ENCODE measurements at regions not wholly inside any gene's neighbourhood (a gene's known extent, or its start where the extent isn't known, plus 50 kb on each side); places are given as distances from the start of the nearest gene placed in this dataset.

GRCh38 chr14:59123975-59124374 is 64.5 kb upstream of the DAAM1 start:
- TF ChIP-seq POLR2A (IDR thresholded peaks at IDR 0.05) (no peak), CTCF (IDR thresholded peaks at IDR 0.05) (no peak)
- Histone ChIP-seq H3K9me3 (no peaks in the 10 kb centered on the region), H3K4me1 (no peaks in the 10 kb centered on the region), H3K27ac (no peak overlapping the region), H3K27me3 (no peaks in the 10 kb centered on the region), H3K36me3 (ENCODE audit: low read depth, missing control alignments) (no peaks in the 10 kb centered on the region), H3K4me3 (no peak overlapping the region)
- DNase-seq, result no peak
- WGBS, 2 donors, result 48 to 58% methylated on average over 4 of the region's 4 CpGs
- intact Hi-C loops (cut with DNase I; ENCODE audit: low total_unique reads), result no loop called here

- DNase-seq, result no peak
- TF ChIP-seq POLR2A (IDR thresholded peaks at IDR 0.05), result no peak
- no peak for TF ChIP-seq CTCF (IDR thresholded peaks at IDR 0.05)
- Histone ChIP-seq H3K4me1 (no peaks in the 10 kb centered on the region), H3K27ac (no peak overlapping the region), H3K4me3 (no peak overlapping the region), H3K36me3 (ENCODE audit: low read depth, missing control alignments) (no peaks in the 10 kb centered on the region), H3K27me3 (no peaks in the 10 kb centered on the region), H3K9me3 (no peaks in the 10 kb centered on the region)
- 76 to 87% methylated on average over 4 of the region's 4 CpGs for WGBS, 2 donors
- intact Hi-C loops (cut with DNase I; ENCODE audit: low total_unique reads), result loop anchor here (5.0 kb wide), 1 partner anchor 317 kb away; no protein-coding TSS in a partner anchor
Observed at GRCh38 chr14:59125156-59125555, 63.3 kb upstream of the DAAM1 start.

GRCh38 chr14:59126714-59127436 is 61.6 kb upstream of the DAAM1 start:
- no peak overlapping the region for H3K27ac ChIP-seq
- TF ChIP-seq CTCF (IDR thresholded peaks at IDR 0.05) (peak; percentile 74 to 86 (median 79)), POLR2A (IDR thresholded peaks at IDR 0.05) (no peak)
- DNase-seq, result peak; percentile 37
- no peaks in the 10 kb centered on the region for H3K9me3 ChIP-seq
- no peaks in the 10 kb centered on the region for H3K27me3 ChIP-seq
- WGBS, 2 donors, result 49 to 56% methylated on average over 4 of the region's 4 CpGs
- intact Hi-C loops (cut with DNase I; ENCODE audit: low total_unique reads), result loop anchor here (5.0 kb wide), 1 partner anchor 315 kb away; no protein-coding TSS in a partner anchor
- no peak overlapping the region for H3K4me3 ChIP-seq
- no peaks in the 10 kb centered on the region for H3K36me3 ChIP-seq (ENCODE audit: low read depth, missing control alignments)
- peaks cover 2% of the 10 kb centered on the region for H3K4me1 ChIP-seq

- TF ChIP-seq POLR2A (IDR thresholded peaks at IDR 0.05) (no peak), CTCF (IDR thresholded peaks at IDR 0.05) (no peak)
- H3K4me3 ChIP-seq, result no peak overlapping the region
- no peak for DNase-seq
- intact Hi-C loops (cut with DNase I; ENCODE audit: low total_unique reads), result loop anchor here (5.0 kb wide), 1 partner anchor 315 kb away; no protein-coding TSS in a partner anchor
- no peak overlapping the region for H3K27ac ChIP-seq
- no peaks in the 10 kb centered on the region for H3K27me3 ChIP-seq
- no peaks in the 10 kb centered on the region for H3K36me3 ChIP-seq (ENCODE audit: low read depth, missing control alignments)
- WGBS, 2 donors, result 66 to 69% methylated on average over 1 of the region's 1 CpG
- H3K4me1 ChIP-seq, result peaks cover 4% of the 10 kb centered on the region
- no peaks in the 10 kb centered on the region for H3K9me3 ChIP-seq
Observed at GRCh38 chr14:59127437-59127732, 61.1 kb upstream of the DAAM1 start.

GRCh38 chr14:59130462-59130861 is 58.0 kb upstream of the DAAM1 start:
- Histone ChIP-seq H3K4me3 (no peak overlapping the region), H3K9me3 (no peaks in the 10 kb centered on the region), H3K4me1 (peaks cover 4% of the 10 kb centered on the region), H3K27ac (no peak overlapping the region), H3K27me3 (no peaks in the 10 kb centered on the region), H3K36me3 (ENCODE audit: low read depth, missing control alignments) (no peaks in the 10 kb centered on the region)
- intact Hi-C loops (cut with DNase I; ENCODE audit: low total_unique reads), result no loop called here
- no peak for DNase-seq
- WGBS, 2 donors, result 59 to 72% methylated on average over 7 of the region's 7 CpGs
- no peak for TF ChIP-seq POLR2A (IDR thresholded peaks at IDR 0.05)
- no peak for TF ChIP-seq CTCF (IDR thresholded peaks at IDR 0.05)
